Parathyroid adenoma (tissue), 2 donors: ENCODE measurements at regions not wholly inside any gene's neighbourhood (a gene's known extent, or its start where the extent isn't known, plus 50 kb on each side); places are given as distances from the start of the nearest gene placed in this dataset.
A peak's percentile ranks its signal among the peaks of the same experiment; 100 is the strongest.

Experiments
- H2AFZ ChIP-seq: fragments of 300-600 bp; sonication (generic); one replicate; pipeline ENCODE4 v1.7.0; 2017; ENCODE audit warnings: antibody characterized with exemption, mild to moderate bottlenecking
- H3K27ac ChIP-seq: fragments of 300-600 bp; sonication (generic); one replicate; pipeline ENCODE4 v1.7.0; 2017
- H3K27me3 ChIP-seq: fragments of 300-600 bp; sonication (generic); one replicate; pipeline ENCODE4 v1.7.0; 2017; ENCODE audit warnings: low read length; ENCODE audit not compliant: control insufficient read depth, insufficient read depth
- H3K36me3 ChIP-seq: fragments of 300-600 bp; sonication (generic); one replicate; pipeline ENCODE4 v1.7.0; 2017; ENCODE audit warnings: low read length; ENCODE audit not compliant: control insufficient read depth, insufficient read depth
- H3K4me1 ChIP-seq: fragments of 300-600 bp; sonication (generic); one replicate; pipeline ENCODE4 v1.7.0; 2017; ENCODE audit warnings: control low read depth
- H3K4me2 ChIP-seq: fragments of 300-600 bp; sonication (generic); one replicate; pipeline ENCODE4 v1.7.0; 2017; ENCODE audit warnings: low read length
- H3K4me3 ChIP-seq: fragments of 300-600 bp; sonication (generic); one replicate; pipeline ENCODE4 v1.7.0; 2017; ENCODE audit warnings: low read depth, low read length
- H3K79me2 ChIP-seq: fragments of 300-600 bp; sonication (generic); one replicate; pipeline ENCODE4 v1.7.0; 2017; ENCODE audit warnings: control low read depth
- H3K9ac ChIP-seq: fragments of 300-600 bp; sonication (generic); one replicate; pipeline ENCODE4 v1.7.0; 2017; ENCODE audit warnings: mild to moderate bottlenecking
- H3K9me3 ChIP-seq: fragments of 300-600 bp; sonication (generic); one replicate; pipeline ENCODE4 v1.7.0; 2017; ENCODE audit warnings: low read length; ENCODE audit not compliant: control insufficient read depth
- TF ChIP-seq, protein P1 (sequence below): fragments of 300-600 bp; sonication (generic); IDR thresholded peaks from one replicate; pipeline ENCODE4 v1.7.0; 2017; ENCODE audit warnings: antibody characterized with exemption, mild to moderate bottlenecking
- donor health status: primary hyperparathyroidism.

DNA sequence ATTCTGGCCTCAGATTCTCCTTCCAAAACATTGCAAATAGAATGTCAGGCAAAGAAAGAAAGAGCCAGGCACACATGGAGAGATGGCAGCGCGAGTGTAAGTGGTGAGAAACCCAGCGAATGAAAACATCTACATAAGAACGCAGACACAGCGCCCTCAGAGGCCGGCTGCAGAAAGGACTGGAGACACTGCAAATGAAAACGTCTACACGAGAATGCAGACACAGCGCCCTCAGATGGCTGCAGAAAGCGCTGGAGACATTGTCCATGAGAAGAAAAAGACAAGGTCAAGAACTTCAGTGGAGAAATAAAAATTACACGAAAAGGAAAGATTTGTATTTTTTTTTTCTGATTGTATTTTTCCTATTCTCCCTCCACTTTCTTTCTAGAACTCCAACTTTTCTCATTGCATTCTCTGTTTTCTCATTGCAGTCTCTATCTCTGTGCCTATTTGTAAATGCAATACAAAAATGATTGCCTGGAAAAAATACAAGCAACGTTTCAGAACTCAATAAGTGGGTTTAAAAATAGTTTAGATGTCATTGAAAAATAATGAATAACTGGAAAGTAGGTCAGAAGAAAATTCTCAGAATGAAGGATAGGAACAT, 117.9 kb upstream of the LPCAT1 start:
- H3K79me2 ChIP-seq: no peaks in the 10 kb centered on the region
- peaks cover 5% of the 10 kb centered on the region for H3K27me3 ChIP-seq
- H2AFZ ChIP-seq: no peak overlapping the region
- no peak overlapping the region for H3K9ac ChIP-seq
- no peak overlapping the region for H3K4me2 ChIP-seq
- TF ChIP-seq, protein P1, sequence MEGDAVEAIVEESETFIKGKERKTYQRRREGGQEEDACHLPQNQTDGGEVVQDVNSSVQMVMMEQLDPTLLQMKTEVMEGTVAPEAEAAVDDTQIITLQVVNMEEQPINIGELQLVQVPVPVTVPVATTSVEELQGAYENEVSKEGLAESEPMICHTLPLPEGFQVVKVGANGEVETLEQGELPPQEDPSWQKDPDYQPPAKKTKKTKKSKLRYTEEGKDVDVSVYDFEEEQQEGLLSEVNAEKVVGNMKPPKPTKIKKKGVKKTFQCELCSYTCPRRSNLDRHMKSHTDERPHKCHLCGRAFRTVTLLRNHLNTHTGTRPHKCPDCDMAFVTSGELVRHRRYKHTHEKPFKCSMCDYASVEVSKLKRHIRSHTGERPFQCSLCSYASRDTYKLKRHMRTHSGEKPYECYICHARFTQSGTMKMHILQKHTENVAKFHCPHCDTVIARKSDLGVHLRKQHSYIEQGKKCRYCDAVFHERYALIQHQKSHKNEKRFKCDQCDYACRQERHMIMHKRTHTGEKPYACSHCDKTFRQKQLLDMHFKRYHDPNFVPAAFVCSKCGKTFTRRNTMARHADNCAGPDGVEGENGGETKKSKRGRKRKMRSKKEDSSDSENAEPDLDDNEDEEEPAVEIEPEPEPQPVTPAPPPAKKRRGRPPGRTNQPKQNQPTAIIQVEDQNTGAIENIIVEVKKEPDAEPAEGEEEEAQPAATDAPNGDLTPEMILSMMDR: peak; percentile 83
- no peaks in the 10 kb centered on the region for H3K4me1 ChIP-seq
- no peak overlapping the region for H3K4me3 ChIP-seq
- no peaks in the 10 kb centered on the region for H3K36me3 ChIP-seq
- H3K27ac ChIP-seq: no peak overlapping the region
- no peaks in the 10 kb centered on the region for H3K9me3 ChIP-seq

DNA sequence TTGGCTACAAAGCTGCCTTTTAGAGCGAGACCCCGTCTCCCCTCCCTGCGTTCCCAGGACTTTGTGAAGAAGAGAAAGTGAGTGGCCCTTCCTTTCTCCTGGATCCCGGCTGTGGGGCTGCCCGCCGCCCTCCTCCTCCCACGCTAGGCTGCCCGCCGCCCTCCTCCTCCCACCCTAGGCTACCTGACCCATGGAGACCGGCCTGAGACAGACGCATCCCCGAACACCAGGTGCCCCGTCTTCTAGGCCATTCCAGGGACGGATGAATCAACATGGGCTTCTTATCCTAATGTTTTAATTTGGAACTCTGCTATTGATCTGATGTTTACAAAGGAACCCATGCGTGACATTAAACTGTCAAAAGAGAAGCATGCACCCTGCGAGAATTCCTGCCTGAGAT, 117.3 kb upstream of the LPCAT1 start:
- Histone ChIP-seq H3K4me2 (no peak overlapping the region), H3K27me3 (peaks cover 5% of the 10 kb centered on the region), H3K27ac (no peak overlapping the region), H3K36me3 (no peaks in the 10 kb centered on the region), H3K4me1 (no peaks in the 10 kb centered on the region), H3K9ac (no peak overlapping the region), H2AFZ (no peak overlapping the region), H3K9me3 (no peaks in the 10 kb centered on the region), H3K79me2 (no peaks in the 10 kb centered on the region), H3K4me3 (no peak overlapping the region)
- TF ChIP-seq, protein P1: no peak

DNA sequence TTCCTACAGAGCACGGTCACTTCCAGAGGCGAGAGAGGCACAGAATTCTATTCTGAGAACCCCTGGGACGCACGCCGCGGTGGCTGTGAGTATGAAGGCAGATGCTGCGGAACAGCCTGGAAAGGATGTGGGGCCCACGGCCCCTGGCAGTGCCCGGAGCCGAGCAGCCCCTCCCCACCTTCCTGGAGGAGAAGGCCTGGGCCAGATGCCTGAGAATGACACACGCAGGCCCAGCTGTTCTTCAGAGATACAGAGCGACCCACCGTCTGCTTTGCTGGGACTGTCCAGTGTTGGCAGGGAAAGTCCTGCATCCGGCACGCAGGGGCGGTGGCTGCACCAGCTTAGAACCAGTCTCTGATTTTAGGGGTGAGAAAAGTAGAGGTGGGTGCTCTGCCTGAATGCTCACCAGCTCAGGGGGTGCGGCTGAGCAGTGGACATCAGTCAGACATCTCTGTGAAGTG, 116.7 kb upstream of the LPCAT1 start:
- Histone ChIP-seq H3K27ac (no peak overlapping the region), H3K9me3 (no peaks in the 10 kb centered on the region), H3K4me3 (no peak overlapping the region), H2AFZ (no peak overlapping the region), H3K4me2 (no peak overlapping the region), H3K4me1 (no peaks in the 10 kb centered on the region), H3K27me3 (peaks cover 5% of the 10 kb centered on the region), H3K9ac (no peak overlapping the region), H3K36me3 (no peaks in the 10 kb centered on the region), H3K79me2 (no peaks in the 10 kb centered on the region)
- TF ChIP-seq, protein P1: no peak

DNA sequence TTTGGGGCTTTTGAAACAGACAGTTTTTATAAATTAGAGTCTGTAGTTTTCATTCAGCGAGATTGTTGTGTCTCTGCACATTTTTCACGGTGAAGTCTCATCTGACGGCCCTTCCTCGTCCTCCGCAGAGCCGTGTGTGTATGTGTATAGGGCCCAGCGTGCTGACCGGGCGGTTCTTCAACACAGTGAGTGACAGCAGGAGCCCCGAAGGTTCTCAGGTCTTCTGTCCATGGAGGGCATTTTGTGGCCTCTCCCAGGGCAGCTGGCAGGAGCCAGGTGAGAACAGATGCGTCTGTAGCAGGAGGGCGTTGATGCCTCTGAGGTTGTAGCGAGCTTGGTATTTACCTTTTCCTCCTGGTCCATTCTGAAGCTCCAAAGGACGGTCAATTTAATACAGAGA, 116.0 kb upstream of the LPCAT1 start:
- no peaks in the 10 kb centered on the region for H3K9me3 ChIP-seq
- no peak overlapping the region for H3K27ac ChIP-seq
- peaks cover 5% of the 10 kb centered on the region for H3K27me3 ChIP-seq
- no peaks in the 10 kb centered on the region for H3K36me3 ChIP-seq
- H2AFZ ChIP-seq: no peak overlapping the region
- H3K9ac ChIP-seq: no peak overlapping the region
- H3K4me3 ChIP-seq: no peak overlapping the region
- H3K79me2 ChIP-seq: no peaks in the 10 kb centered on the region
- H3K4me2 ChIP-seq: no peak overlapping the region
- TF ChIP-seq, protein P1: no peak
- H3K4me1 ChIP-seq: no peaks in the 10 kb centered on the region
